ENCODE measurements at regions not wholly inside any gene's neighbourhood (a gene's known extent, or its start where the extent isn't known, plus 50 kb on each side); places are given as distances from the start of the nearest gene placed in this dataset.

DNA sequence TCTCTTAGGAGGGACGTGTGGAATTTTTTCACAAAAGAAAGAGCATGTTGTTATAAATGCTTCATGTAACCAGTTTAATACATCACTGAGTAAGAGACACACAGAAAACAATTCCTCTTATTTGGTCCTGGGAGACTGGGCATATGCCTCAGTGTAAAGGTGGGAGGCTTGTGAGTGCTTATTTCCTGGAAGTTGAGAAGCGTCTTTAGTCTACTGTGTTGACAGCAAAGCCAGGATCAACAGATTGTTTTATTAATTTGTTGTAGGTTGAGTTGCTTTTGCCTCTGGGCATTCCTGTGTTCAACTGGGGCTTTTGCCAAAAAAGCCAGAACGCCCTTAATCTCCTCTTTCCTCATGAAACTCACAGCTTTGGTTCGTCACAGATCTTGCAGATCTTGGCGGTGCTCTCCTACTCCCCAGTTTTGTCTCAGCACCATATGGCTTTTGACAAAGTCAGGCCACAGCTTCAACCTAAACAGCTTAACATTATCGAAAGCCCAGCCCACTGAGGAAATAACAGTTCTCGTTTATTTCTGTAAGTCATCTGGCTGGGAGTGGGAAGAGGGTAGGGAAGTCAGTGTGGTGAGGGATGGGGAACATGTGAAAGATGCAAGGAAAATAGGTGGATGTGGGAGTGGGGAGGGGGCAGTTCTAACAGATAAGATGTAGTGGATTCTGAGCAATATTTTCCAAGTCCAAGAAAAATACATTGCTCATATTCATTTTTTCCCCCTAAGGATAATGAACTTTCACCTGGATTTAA lies 227.2 kb downstream of the DACT1 start:
- TF ChIP-seq POLR2A (IDR thresholded peaks at IDR 0.05; ENCODE audit: low read depth, low read length): no peak
- FAIRE-seq (no peak), DNase-seq (ENCODE audit: insufficient read length, low spot score) (no peak)

DNA sequence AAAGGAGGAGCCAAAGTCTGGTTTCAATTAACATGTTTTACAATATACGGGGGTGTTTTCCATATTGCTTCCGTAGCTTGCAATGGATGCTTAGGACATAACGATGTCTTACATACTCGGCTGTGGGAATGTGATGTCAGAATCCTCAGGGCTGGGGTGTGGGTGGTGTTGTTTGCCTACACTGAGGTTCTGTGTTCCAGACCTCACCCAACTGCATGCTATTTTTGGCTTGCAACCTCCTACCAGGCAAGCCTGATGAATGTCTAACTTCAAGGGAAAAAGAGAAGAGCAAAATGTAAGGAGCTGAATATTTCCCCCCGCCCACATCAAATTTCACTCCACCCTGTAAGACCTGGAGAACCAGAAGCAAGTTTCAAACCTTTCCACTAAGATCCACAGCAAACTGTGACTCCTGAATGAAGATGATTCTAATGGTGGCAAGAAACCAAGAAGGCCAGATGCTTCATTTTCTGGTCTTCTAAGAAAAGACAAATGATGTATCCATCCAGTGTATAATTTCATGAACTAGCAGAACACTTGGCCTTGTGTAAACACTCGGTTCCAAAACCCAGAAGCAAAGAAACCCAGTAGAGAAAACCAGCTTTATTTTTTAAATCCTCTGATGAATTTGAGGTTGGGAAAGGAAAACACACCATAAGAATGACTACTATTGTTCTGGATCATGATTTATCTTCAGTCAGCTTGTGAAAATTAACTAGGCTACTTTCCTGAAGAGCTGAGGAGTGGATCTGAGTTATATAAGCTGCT lies 227.9 kb downstream of the DACT1 start:
- DNase-seq (ENCODE audit: insufficient read length, low spot score) (no peak), FAIRE-seq (no peak)
- TF ChIP-seq POLR2A (IDR thresholded peaks at IDR 0.05; ENCODE audit: low read depth, low read length): no peak

- TF ChIP-seq POLR2A (IDR thresholded peaks at IDR 0.05; ENCODE audit: low read depth, low read length): no peak
- FAIRE-seq: no peak
- DNase-seq (ENCODE audit: insufficient read length, low spot score): no peak
Observed at GRCh38 chr14:58866391-58866790, 228.6 kb downstream of the DACT1 start.

DNA sequence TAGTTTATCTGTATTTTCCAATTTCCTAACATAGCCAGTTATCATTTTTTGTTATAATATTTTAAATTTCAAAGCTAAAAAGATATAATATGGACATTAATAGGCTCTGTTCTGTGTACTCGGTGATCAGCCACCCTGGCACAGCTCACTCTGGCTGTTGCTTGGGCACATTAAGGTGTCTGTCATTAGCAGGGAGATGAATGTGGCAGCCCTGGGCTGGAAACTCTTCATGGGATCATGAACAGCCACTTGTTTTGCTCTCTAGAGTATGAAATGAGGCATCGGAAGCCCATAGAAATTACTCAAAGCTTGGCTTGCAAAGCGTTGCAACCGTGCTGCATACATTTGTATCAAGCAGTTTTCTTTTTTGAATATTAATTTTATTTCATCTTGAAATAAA lies 233.2 kb downstream of the DACT1 start:
- no peak for TF ChIP-seq POLR2A (IDR thresholded peaks at IDR 0.05; ENCODE audit: low read depth, low read length)
- DNase-seq (ENCODE audit: insufficient read length, low spot score) (no peak), FAIRE-seq (no peak)

GRCh38 chr14:58871573-58871972 lies 233.8 kb downstream of the DACT1 start:
- FAIRE-seq: no peak

DNA sequence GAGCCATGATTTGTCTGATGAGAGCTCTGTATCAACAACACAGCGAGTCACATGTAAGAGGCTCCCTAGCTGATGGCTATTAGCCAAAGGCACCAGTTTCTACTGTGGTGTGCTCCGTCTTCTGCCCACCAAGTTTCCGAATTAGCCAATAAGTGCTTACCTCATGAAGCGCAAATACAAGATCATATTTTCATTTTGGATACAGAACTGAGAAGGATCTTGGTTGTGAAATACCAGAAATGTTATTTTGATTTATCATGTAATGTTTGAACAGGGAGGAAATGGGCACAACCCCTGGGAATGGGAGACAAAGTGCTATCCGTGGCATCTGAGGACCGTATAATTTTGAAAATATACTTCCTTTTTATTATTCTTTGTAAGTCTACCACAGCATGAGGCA lies 234.3 kb downstream of the DACT1 start:
- no peak for TF ChIP-seq POLR2A (IDR thresholded peaks at IDR 0.05; ENCODE audit: low read depth, low read length)
- no peak for DNase-seq (ENCODE audit: insufficient read length, low spot score)
- no peak for FAIRE-seq

More at GRCh38 chr14:58871573-58871972, 233.8 kb downstream of the DACT1 start:
- TF ChIP-seq POLR2A (IDR thresholded peaks at IDR 0.05; ENCODE audit: low read depth, low read length): no peak
- DNase-seq (ENCODE audit: insufficient read length, low spot score): no peak

- FAIRE-seq (no peak), DNase-seq (ENCODE audit: insufficient read length, low spot score) (no peak)
- no peak for TF ChIP-seq POLR2A (IDR thresholded peaks at IDR 0.05; ENCODE audit: low read depth, low read length)
Observed at GRCh38 chr14:58873228-58873953, 235.6 kb downstream of the DACT1 start.

DNA sequence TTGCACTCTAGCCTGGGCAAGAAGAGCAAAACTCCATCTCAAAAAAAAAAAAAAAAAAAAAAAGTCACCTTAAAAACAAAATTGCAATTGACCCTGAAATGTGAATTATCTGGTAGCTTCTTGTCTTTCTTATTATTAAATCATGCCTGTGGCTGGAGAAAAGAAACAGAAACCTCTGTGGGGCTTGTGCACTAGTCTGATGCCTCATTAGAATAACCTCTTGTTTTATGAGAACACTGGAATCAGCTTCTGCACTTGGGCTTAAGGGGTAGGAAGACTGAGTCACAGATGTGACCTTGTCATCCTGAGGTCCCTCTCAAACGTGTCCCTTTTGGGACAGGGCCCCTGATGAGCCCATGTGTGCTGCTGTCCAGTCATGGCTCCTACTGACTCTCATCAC lies 237.9 kb downstream of the DACT1 start:
- FAIRE-seq (no peak), DNase-seq (ENCODE audit: insufficient read length, low spot score) (no peak)
- TF ChIP-seq POLR2A (IDR thresholded peaks at IDR 0.05; ENCODE audit: low read depth, low read length): no peak

DNA sequence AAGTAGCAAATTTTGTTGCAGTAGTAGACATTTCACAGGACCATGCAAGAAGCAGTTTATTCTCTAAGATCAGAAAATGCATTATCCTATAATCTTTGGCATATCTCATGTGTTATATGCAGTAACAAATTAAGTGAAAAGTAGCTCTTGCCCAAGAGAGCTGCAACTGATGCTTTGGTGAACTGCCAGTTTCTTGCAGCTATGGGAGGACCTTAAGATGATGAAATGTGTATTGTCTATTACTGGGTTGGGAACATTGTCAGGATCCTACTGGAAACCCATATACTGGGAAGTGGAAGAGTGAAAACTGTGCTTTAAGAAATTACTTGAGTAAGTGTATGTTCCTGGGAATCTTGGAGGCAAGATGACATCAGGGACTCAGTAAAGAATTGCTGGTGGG lies 238.8 kb downstream of the DACT1 start:
- no peak for FAIRE-seq
- DNase-seq (ENCODE audit: insufficient read length, low spot score): no peak
- no peak for TF ChIP-seq POLR2A (IDR thresholded peaks at IDR 0.05; ENCODE audit: low read depth, low read length)

DNA sequence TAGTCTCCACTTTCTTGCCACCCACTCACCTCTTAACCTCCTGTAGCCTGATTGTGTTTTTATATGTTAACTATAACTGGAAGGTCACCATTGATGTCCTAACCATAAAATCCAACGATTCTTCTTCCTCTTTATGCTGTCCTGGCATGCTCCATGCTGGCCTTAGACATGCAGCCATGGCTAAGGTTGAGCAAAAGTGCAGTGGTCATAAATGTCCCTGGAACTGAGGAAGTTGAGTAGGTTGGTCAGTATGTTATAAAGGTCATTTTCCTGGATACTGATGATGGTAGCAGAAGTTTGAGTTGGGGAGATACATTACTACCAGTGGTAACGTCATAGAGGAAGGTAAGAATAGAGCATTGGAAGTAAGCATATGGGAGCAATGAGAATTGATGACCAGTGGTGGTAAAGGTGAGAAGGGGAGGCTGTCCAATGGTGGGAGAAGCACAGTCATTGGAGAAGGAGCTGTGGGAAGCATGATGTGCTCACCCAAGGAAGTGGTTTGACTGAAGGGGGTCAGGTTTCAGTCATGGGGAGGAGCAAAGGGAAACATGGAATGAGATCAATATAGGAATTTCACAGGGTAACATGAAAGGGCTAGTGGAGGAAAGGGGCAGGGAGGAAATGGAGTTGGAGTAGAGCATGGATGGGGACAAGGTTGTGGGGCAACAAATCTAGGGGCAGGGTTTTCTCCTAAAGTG lies 240.8 kb downstream of the DACT1 start:
- DNase-seq (ENCODE audit: insufficient read length, low spot score) (no peak), FAIRE-seq (no peak)
- TF ChIP-seq POLR2A (IDR thresholded peaks at IDR 0.05; ENCODE audit: low read depth, low read length): no peak

DNA sequence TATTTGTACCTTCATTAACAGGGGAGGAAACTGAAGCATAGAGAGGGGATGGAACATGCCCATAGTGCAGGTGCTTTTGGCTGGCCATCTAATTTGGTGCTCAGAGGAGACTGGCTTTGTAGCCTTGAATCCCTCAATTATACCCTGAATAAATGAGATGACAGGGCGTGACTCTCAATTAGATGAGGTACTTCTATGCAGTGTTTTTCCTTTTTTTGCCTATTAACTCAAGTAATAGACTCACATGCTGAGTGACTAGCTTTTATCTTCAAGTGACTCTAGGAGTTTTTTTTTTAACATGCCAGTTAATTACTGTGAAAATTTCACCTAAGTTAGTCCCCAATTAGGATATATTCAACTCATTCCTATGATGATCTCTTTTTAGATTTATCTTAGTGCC lies 243.7 kb downstream of the DACT1 start:
- no peak for DNase-seq (ENCODE audit: insufficient read length, low spot score)
- no peak for TF ChIP-seq POLR2A (IDR thresholded peaks at IDR 0.05; ENCODE audit: low read depth, low read length)
- FAIRE-seq: no peak

- FAIRE-seq (no peak), DNase-seq (ENCODE audit: insufficient read length, low spot score) (no peak)
- no peak for TF ChIP-seq POLR2A (IDR thresholded peaks at IDR 0.05; ENCODE audit: low read depth, low read length)
Observed at GRCh38 chr14:58882577-58883018, 244.8 kb downstream of the DACT1 start.

DNA sequence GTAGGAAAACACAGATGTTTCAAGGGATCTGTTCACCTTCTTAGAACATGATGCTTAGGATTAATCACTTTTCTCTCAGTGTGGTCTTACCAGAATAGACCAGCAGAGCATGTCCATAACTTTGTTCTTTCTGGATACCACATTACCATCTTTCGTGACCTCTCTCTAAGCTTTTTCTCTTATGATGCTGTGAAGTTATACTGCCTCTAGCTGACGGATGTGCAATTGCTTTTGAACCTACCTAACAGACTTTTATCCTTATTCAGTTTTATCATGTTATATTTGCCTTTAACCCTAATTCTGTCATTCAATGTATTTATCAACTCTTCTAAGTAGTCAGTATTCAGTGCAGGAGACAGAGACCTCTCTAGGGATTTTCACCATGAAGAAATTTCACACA lies 246.7 kb downstream of the DACT1 start:
- DNase-seq (ENCODE audit: insufficient read length, low spot score): no peak
- TF ChIP-seq POLR2A (IDR thresholded peaks at IDR 0.05; ENCODE audit: low read depth, low read length): no peak
- FAIRE-seq: no peak

DNA sequence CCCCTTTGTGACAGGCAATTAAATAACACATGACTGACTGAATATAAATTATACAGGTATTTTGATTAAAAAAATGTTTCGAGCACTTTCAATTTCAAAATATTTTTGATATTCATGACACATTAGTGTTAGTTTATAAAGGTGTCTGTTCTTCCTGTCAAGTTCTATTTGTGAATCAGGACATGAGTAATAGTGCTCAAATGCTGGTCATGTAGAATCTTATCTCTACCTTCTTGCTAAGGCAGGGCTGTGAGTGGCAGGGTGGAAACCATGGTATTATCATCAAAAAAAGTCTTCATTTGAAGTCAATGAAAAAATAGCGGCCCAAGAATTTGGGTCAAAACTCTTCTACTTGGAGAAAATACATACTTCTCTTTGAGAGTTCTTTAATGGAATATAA lies 250.2 kb downstream of the DACT1 start:
- no peak for TF ChIP-seq POLR2A (IDR thresholded peaks at IDR 0.05; ENCODE audit: low read depth, low read length)
- FAIRE-seq (no peak), DNase-seq (ENCODE audit: insufficient read length, low spot score) (no peak)

All from H54 (cell line).